GM23338 (cell line): ENCODE measurements at regions not wholly inside any gene's neighbourhood (a gene's known extent, or its start where the extent isn't known, plus 50 kb on each side); places are given as distances from the start of the nearest gene placed in this dataset.

ENCODE experiments used
- ATAC-seq: fragments of 200-7000 bp; cut with Tn5 transposase; 3 replicates; pipeline ENCODE4 v1.9.1; 2020
- DNase-seq: peaks from one replicate; pipeline ENCODE4 v3.0.0-alpha.2; 2015; ENCODE audit warnings: low spot score
- H2AFZ ChIP-seq: fragments of 200-600 bp; sonication (generic); 2 replicates; pipeline ENCODE4 v1.8.0; 2016; ENCODE audit warnings: antibody characterized with exemption, mild to moderate bottlenecking, moderate library complexity
- H3F3A ChIP-seq: fragments of 200-600 bp; sonication (generic); replicated peaks from 2 replicates; pipeline ENCODE4 v1.8.0; 2017; ENCODE audit warnings: antibody characterized with exemption, mixed run types, low read depth
- H3K27ac ChIP-seq: fragments of 200-600 bp; sonication (generic); 2 replicates; pipeline ENCODE4 v1.6.1; 2016; ENCODE audit warnings: low read depth
- H3K27me3 ChIP-seq: fragments of 200-600 bp; sonication (generic); 2 replicates; pipeline ENCODE4 v1.8.0; 2016; ENCODE audit warnings: mild to moderate bottlenecking, mixed run types, moderate library complexity; ENCODE audit not compliant: insufficient read depth
- H3K36me3 ChIP-seq: fragments of 200-600 bp; sonication (generic); 2 replicates; pipeline ENCODE4 v1.8.0; 2016; ENCODE audit warnings: mild to moderate bottlenecking; ENCODE audit not compliant: insufficient read depth
- H3K4me1 ChIP-seq: fragments of 200-600 bp; sonication (generic); 2 replicates; pipeline ENCODE4 v1.8.0; 2016; ENCODE audit warnings: mild to moderate bottlenecking, moderate library complexity; ENCODE audit not compliant: insufficient read depth
- H3K4me2 ChIP-seq: fragments of 200-600 bp; sonication (generic); 2 replicates; pipeline ENCODE4 v1.7.1; 2017; ENCODE audit warnings: mixed run types
- H3K4me3 ChIP-seq: fragments of 200-600 bp; sonication (generic); 2 replicates; pipeline ENCODE4 v1.6.1; 2016; ENCODE audit warnings: mixed run types
- H3K79me2 ChIP-seq: fragments of 200-600 bp; sonication (generic); replicated peaks from 2 replicates; pipeline ENCODE4 v1.8.0; 2017; ENCODE audit warnings: mild to moderate bottlenecking; ENCODE audit not compliant: insufficient read depth
- H3K9me2 ChIP-seq: fragments of 200-600 bp; sonication (generic); 2 replicates; pipeline ENCODE4 v1.8.0; 2017; ENCODE audit not compliant: insufficient read depth
- H4K20me1 ChIP-seq: fragments of 200-600 bp; sonication (generic); replicated peaks from 2 replicates; pipeline ENCODE4 v1.8.0; 2017; ENCODE audit warnings: mild to moderate bottlenecking; ENCODE audit not compliant: insufficient read depth
- H3K27ac Mint-ChIP-seq: 2 replicates; pipeline ENCODE4 v1.8.0; 2020; ENCODE audit warnings: inconsistent platforms, mild to moderate bottlenecking, moderate library complexity, mixed read lengths
- H3K27me3 Mint-ChIP-seq: 3 replicates; pipeline ENCODE4 v1.8.0; 2022; ENCODE audit warnings: low read depth, mild to moderate bottlenecking, moderate library complexity, mixed read lengths, inconsistent platforms; ENCODE audit not compliant: insufficient read depth, poor library complexity
- H3K36me3 Mint-ChIP-seq: 3 replicates; pipeline ENCODE4 v1.8.0; 2021; ENCODE audit warnings: low read depth, mild to moderate bottlenecking, inconsistent platforms, moderate library complexity, mixed read lengths
- H3K4me1 Mint-ChIP-seq: 3 replicates; pipeline ENCODE4 v1.8.0; 2020; ENCODE audit warnings: mild to moderate bottlenecking, inconsistent platforms, mixed read lengths
- H3K4me3 Mint-ChIP-seq: 3 replicates; pipeline ENCODE4 v1.8.0; 2021; ENCODE audit warnings: moderate library complexity, mild to moderate bottlenecking, inconsistent platforms, mixed read lengths
- H3K9me3 Mint-ChIP-seq: 3 replicates; pipeline ENCODE4 v1.8.0; 2020; ENCODE audit warnings: moderate library complexity, mild to moderate bottlenecking, inconsistent platforms, mixed read lengths
- CREB1 ChIP-seq: fragments of 250-450 bp; sonication (Bioruptor Pico); IDR thresholded peaks from 2 replicates; pipeline ENCODE4 v1.5.0; 2020; ENCODE audit warnings: low read depth, mild to moderate bottlenecking, moderate library complexity
- ETS1 ChIP-seq: IDR thresholded peaks from 2 replicates; pipeline ENCODE4 v1.6.1; 2016; ENCODE audit warnings: antibody characterized with exemption
- EZH2 ChIP-seq: fragments of 200-600 bp; sonication (generic); IDR thresholded peaks from one replicate; pipeline ENCODE4 v1.8.0; 2017; ENCODE audit warnings: antibody characterized with exemption, mild to moderate bottlenecking, low read depth; ENCODE audit not compliant: unreplicated experiment
- EZH2phosphoT487 ChIP-seq: fragments of 200-600 bp; sonication (generic); IDR thresholded peaks from one replicate; pipeline ENCODE4 v1.8.1; 2018; ENCODE audit warnings: antibody characterized with exemption; ENCODE audit not compliant: unreplicated experiment
- JUNB ChIP-seq: IDR thresholded peaks from one replicate; pipeline ENCODE4 v1.6.1; 2016; ENCODE audit warnings: antibody characterized with exemption; ENCODE audit not compliant: unreplicated experiment
- NANOG ChIP-seq: IDR thresholded peaks from 2 replicates; pipeline ENCODE4 v1.6.1; 2016; ENCODE audit warnings: antibody characterized with exemption, borderline replicate concordance
- POLR2AphosphoS5 ChIP-seq: IDR thresholded peaks from 2 replicates; pipeline ENCODE4 v1.6.1; 2016; ENCODE audit warnings: antibody characterized with exemption, low read depth
- REST ChIP-seq: IDR thresholded peaks from one replicate; pipeline ENCODE4 v1.6.1; 2018; ENCODE audit warnings: antibody characterized with exemption; ENCODE audit not compliant: unreplicated experiment
- STAT1 ChIP-seq: IDR thresholded peaks from one replicate; pipeline ENCODE4 v1.6.1; 2016; ENCODE audit warnings: antibody characterized with exemption; ENCODE audit not compliant: unreplicated experiment
- ZNF114 ChIP-seq: fragments of 250-450 bp; sonication (Bioruptor Pico); IDR thresholded peaks from 2 replicates; pipeline ENCODE4 v1.5.0; 2020; ENCODE audit warnings: mild to moderate bottlenecking, moderate library complexity
- ZNF331 ChIP-seq: fragments of 250-450 bp; sonication (Bioruptor Pico); IDR thresholded peaks from 2 replicates; pipeline ENCODE4 v1.5.0; 2020; ENCODE audit warnings: low read depth, mild to moderate bottlenecking, moderate library complexity
- TF ChIP-seq, protein P1 (sequence below): fragments of 250-450 bp; sonication (Bioruptor Pico); IDR thresholded peaks from 2 replicates; pipeline ENCODE4 v1.5.0; 2020; ENCODE audit warnings: mild to moderate bottlenecking, moderate library complexity
- TF ChIP-seq, protein P2 (sequence below), 2 experiments: fragments of 200-600 bp in 1 of 2; sonication (generic) in 1 of 2; conservative IDR thresholded peaks; 2 replicates each; pipeline versions ENCODE4 v1.5.1 to v1.6.1; 2016 to 2017; ENCODE audit warnings: antibody characterized with exemption in 2 of 2, low read depth in 2 of 2, mild to moderate bottlenecking in 2 of 2, moderate library complexity in 1 of 2

GRCh38 chr15:31858026-31858425, 172.3 kb upstream of the CHRNA7 start:
- Histone ChIP-seq H3K27ac (no peak overlapping the region), H3K79me2 (no peaks in the 10 kb centered on the region), H3K27me3 (no peaks in the 10 kb centered on the region), H3K36me3 (no peaks in the 10 kb centered on the region), H4K20me1 (no peaks in the 10 kb centered on the region), H3K9me2 (no peaks in the 10 kb centered on the region), H3K4me3 (no peak overlapping the region), H3F3A (no peaks in the 10 kb centered on the region), H3K4me1 (no peaks in the 10 kb centered on the region), H2AFZ (no peak overlapping the region), H3K4me2 (no peak overlapping the region)
- Mint-ChIP-seq H3K27me3 (peaks cover 2% of the 10 kb centered on the region), H3K4me3 (no peak overlapping the region), H3K4me1 (peaks cover 17% of the 10 kb centered on the region), H3K27ac (no peak overlapping the region), H3K36me3 (peaks cover 11% of the 10 kb centered on the region; the same call in 2 of the 3 replicates), H3K9me3 (peaks cover 15% of the 10 kb centered on the region)
- no peak for ATAC-seq
- no peak for TF ChIP-seq STAT1
- TF ChIP-seq EZH2phosphoT487 = no peak
- no peak for TF ChIP-seq POLR2AphosphoS5
- TF ChIP-seq ETS1 = no peak
- no peak for TF ChIP-seq NANOG
- TF ChIP-seq JUNB = no peak
- no peak for TF ChIP-seq REST
- TF ChIP-seq ZNF331 (CRISPR knock-in tag) = no peak
- TF ChIP-seq CREB1 = no peak
- TF ChIP-seq, protein P1, sequence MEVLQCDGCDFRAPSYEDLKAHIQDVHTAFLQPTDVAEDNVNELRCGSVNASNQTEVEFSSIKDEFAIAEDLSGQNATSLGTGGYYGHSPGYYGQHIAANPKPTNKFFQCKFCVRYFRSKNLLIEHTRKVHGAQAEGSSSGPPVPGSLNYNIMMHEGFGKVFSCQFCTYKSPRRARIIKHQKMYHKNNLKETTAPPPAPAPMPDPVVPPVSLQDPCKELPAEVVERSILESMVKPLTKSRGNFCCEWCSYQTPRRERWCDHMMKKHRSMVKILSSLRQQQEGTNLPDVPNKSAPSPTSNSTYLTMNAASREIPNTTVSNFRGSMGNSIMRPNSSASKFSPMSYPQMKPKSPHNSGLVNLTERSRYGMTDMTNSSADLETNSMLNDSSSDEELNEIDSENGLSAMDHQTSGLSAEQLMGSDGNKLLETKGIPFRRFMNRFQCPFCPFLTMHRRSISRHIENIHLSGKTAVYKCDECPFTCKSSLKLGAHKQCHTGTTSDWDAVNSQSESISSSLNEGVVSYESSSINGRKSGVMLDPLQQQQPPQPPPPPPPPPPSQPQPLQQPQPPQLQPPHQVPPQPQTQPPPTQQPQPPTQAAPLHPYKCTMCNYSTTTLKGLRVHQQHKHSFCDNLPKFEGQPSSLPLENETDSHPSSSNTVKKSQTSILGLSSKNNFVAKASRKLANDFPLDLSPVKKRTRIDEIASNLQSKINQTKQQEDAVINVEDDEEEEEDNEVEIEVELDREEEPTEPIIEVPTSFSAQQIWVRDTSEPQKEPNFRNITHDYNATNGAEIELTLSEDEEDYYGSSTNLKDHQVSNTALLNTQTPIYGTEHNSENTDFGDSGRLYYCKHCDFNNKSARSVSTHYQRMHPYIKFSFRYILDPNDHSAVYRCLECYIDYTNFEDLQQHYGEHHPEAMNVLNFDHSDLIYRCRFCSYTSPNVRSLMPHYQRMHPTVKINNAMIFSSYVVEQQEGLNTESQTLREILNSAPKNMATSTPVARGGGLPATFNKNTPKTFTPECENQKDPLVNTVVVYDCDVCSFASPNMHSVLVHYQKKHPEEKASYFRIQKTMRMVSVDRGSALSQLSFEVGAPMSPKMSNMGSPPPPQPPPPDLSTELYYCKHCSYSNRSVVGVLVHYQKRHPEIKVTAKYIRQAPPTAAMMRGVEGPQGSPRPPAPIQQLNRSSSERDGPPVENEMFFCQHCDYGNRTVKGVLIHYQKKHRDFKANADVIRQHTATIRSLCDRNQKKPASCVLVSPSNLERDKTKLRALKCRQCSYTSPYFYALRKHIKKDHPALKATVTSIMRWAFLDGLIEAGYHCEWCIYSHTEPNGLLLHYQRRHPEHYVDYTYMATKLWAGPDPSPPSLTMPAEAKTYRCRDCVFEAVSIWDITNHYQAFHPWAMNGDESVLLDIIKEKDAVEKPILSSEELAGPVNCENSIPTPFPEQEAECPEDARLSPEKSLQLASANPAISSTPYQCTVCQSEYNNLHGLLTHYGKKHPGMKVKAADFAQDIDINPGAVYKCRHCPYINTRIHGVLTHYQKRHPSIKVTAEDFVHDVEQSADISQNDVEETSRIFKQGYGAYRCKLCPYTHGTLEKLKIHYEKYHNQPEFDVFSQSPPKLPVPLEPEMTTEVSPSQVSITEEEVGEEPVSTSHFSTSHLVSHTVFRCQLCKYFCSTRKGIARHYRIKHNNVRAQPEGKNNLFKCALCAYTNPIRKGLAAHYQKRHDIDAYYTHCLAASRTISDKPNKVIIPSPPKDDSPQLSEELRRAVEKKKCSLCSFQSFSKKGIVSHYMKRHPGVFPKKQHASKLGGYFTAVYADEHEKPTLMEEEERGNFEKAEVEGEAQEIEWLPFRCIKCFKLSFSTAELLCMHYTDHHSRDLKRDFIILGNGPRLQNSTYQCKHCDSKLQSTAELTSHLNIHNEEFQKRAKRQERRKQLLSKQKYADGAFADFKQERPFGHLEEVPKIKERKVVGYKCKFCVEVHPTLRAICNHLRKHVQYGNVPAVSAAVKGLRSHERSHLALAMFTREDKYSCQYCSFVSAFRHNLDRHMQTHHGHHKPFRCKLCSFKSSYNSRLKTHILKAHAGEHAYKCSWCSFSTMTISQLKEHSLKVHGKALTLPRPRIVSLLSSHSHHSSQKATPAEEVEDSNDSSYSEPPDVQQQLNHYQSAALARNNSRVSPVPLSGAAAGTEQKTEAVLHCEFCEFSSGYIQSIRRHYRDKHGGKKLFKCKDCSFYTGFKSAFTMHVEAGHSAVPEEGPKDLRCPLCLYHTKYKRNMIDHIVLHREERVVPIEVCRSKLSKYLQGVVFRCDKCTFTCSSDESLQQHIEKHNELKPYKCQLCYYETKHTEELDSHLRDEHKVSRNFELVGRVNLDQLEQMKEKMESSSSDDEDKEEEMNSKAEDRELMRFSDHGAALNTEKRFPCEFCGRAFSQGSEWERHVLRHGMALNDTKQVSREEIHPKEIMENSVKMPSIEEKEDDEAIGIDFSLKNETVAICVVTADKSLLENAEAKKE (CRISPR knock-in tag) = no peak
- TF ChIP-seq ZNF114 (CRISPR knock-in tag) = no peak
- TF ChIP-seq, protein P2, sequence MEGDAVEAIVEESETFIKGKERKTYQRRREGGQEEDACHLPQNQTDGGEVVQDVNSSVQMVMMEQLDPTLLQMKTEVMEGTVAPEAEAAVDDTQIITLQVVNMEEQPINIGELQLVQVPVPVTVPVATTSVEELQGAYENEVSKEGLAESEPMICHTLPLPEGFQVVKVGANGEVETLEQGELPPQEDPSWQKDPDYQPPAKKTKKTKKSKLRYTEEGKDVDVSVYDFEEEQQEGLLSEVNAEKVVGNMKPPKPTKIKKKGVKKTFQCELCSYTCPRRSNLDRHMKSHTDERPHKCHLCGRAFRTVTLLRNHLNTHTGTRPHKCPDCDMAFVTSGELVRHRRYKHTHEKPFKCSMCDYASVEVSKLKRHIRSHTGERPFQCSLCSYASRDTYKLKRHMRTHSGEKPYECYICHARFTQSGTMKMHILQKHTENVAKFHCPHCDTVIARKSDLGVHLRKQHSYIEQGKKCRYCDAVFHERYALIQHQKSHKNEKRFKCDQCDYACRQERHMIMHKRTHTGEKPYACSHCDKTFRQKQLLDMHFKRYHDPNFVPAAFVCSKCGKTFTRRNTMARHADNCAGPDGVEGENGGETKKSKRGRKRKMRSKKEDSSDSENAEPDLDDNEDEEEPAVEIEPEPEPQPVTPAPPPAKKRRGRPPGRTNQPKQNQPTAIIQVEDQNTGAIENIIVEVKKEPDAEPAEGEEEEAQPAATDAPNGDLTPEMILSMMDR (conservative IDR thresholded peaks at IDR 0.05; ENCODE audit: low read depth in 2 of 2) = no peak
- TF ChIP-seq EZH2 = no peak
- DNase-seq = no peak
